Fibroblast of mammary gland (primary cell): ENCODE measurements at regions not wholly inside any gene's neighbourhood (a gene's known extent, or its start where the extent isn't known, plus 50 kb on each side); places are given as distances from the start of the nearest gene placed in this dataset.

Experiments
- DNase-seq: peaks from one replicate; pipeline ENCODE4 v3.0.0-alpha.2; 2010; ENCODE audit warnings: low read depth
- H3K4me3 ChIP-seq: 2 replicates; pipeline ENCODE4 v1.5.1; 2011; ENCODE audit warnings: low read depth, mild to moderate bottlenecking, low read length, moderate library complexity; ENCODE audit not compliant: control insufficient read depth
- CTCF ChIP-seq: conservative IDR thresholded peaks from 2 replicates; pipeline ENCODE4 v1.5.1; 2011; ENCODE audit warnings: low read depth, low read length, inconsistent platforms; ENCODE audit not compliant: control insufficient read depth, insufficient read depth

GRCh38 chr2:120926463-120927264 lies 191.0 kb downstream of the GLI2 start:
- DNase-seq: no peak
- H3K4me3 ChIP-seq: no peak overlapping the region
- no peak for TF ChIP-seq CTCF

GRCh38 chr2:120927265-120927628 lies 191.6 kb downstream of the GLI2 start:
- TF ChIP-seq CTCF: no peak
- DNase-seq: no peak
- no peak overlapping the region for H3K4me3 ChIP-seq

DNA sequence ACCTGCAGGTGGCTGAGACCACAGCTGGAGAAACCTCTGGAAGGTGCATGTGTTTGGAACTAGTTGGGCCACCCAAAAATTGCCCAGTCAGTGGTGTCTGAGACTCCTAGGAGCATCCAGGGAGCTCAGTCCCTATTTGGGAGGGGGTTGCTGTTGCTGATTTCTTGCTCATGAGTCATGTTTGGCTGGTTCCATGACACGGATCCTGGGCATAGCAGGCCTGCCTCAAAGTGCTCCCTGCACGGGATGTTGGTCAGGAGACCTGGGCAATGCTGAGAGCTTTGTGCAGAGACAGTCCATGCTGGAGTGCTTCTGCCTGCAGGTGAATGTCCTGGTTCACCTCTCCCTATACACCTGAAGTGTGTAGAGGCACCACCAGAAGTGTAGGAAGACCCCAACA lies 194.2 kb downstream of the GLI2 start:
- H3K4me3 ChIP-seq: no peak overlapping the region
- TF ChIP-seq CTCF: no peak
- DNase-seq: no peak

DNA sequence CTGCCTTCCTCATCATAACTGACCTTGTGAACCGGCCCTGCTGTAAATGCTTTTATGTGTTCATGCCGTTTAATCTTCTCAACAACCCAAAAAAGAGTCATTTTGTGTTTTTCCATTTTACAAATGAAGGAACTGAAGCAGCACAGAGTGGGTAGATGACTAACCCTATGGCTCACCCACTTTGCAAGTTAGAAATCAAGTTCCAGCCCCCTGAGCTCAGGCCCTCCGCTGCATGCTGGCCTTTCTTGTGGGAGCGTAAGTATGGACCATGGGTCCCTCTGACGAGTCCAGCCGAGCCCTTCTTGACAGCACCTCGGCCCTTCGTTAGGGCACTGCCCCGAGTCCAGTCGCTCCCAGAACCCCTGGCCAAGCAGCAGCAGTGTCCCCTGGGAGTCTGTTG lies 194.6 kb downstream of the GLI2 start:
- TF ChIP-seq CTCF: no peak
- no peak for DNase-seq
- H3K4me3 ChIP-seq: no peak overlapping the region

DNA sequence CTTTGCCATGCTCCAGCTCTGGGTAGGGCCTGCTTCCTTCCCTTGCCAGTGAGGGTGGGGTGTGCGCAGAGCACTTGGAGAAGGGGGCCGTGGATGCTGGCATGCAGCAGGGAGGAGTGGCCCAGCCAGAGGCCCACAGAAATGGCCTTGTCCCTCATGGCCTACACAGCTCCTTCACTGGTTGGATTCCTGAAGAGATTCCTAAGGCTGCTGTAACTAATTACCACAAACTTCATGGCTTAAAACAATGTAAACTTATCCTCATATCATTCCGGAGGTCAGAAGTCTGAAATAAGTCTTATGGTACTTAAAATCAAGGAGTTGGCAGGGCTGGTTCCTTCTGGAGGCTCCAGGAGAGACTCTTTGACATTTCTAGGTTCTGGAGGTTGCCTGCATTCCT lies 195.2 kb downstream of the GLI2 start:
- no peak for TF ChIP-seq CTCF
- DNase-seq: no peak
- H3K4me3 ChIP-seq: no peak overlapping the region

DNA sequence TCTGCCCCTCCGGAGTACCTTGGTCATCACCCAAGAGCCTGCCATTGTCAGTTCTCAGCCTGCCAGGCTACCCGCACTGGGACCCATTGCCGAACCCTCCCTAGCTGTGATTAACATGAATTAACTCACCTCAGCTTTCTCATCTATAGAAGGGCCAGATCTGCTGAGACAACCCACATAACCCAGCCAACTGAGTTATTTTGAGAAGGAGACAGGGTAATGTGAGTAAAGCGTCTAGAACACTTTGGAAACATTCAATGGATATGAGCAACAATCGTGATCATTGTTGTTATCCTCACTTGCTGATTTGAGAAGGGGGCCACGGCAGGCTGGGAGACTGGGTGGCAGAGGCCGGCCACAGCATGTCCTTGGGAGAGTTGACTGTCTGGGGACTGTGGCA lies 196.8 kb downstream of the GLI2 start:
- no peak overlapping the region for H3K4me3 ChIP-seq
- no peak for DNase-seq

More for the DNA sequence above, 196.8 kb downstream of the GLI2 start:
- TF ChIP-seq CTCF: no peak
